UCSD-AML1 (cell line): ENCODE measurements at regions not wholly inside any gene's neighbourhood (a gene's known extent, or its start where the extent isn't known, plus 50 kb on each side); places are given as distances from the start of the nearest gene placed in this dataset.
"Not testable (repeated sequence)": the region's sequence is repeated elsewhere in the genome, so short reads cannot be mapped to it uniquely, and the experiment has no call there.

Source experiments
- DNase-seq: peaks from one replicate; lab custom pipeline; 2025; ENCODE audit not compliant: unreplicated experiment; lab: John Stamatoyannopoulos, UW

DNA sequence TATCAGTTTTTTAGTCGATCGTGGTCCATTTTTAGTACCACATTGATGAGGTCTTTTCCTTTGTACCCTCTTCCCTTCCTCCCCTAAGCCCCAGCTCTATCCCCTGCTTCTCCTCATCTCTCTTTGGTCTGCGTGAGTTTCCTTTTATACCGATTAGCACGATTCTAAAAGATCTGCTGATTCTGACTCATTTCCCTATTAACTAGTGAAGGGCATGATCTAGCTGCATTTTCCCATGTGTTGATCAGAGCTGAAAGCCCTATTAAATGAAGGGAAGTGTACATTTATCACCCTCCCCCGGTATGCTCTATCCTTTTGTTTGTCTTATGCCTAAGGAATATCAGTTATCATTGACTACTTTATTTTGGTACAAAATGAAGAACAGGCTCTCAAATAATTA is 181.7 kb upstream of the NPY2R start:
- no peak for DNase-seq

DNA sequence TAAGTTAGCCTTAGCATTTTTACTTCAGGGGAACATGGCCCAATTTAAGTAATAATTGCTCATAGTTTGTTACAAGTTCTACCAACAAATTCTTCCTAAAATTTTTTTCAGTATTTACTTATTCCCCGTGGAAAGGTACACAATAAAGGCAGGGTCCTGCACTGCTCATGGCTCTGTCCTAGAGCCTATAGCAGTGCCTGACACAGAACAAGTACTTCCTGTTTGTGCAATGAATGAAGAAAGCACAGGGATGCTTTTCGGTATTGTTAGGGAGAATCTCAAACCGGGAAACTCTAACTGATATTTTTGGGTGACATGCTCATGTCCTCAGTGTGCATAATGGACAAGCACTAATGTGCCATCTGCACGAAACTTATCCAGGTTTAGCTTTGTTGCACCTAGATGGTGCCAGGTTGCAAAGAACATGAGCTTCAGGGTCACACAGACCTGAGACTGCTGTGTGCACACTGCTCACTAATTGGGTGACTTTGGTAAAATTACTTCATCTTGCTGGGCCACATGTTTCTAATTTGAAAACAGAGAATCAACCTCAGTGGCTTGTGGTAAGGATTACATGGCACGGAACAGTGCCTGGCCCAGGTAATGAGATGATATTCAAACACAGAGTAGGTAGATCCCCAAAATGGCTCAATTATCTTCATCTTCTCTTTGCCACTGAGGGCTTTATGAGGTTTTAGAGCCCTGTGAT is 175.8 kb upstream of the NPY2R start:
- DNase-seq = no peak

DNA sequence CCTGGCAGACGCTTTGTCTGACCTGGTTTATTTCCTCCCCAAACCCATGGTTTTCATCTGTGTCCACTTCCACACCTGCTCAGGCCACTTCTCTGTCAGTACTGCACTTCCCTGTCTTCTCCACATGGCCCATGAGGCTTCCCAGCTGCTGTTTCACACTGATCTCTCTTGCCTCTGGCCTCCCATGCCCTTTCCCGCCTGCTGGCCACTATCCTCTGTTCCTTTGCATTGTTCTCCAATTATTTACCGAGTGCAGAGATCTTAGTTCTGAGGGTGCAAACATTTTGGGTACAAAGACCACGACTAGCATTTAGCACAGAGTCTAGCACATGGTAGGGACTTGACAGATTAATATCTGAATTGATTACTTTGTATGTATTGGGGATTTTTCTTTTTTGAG is 174.8 kb upstream of the NPY2R start:
- no peak for DNase-seq

DNA sequence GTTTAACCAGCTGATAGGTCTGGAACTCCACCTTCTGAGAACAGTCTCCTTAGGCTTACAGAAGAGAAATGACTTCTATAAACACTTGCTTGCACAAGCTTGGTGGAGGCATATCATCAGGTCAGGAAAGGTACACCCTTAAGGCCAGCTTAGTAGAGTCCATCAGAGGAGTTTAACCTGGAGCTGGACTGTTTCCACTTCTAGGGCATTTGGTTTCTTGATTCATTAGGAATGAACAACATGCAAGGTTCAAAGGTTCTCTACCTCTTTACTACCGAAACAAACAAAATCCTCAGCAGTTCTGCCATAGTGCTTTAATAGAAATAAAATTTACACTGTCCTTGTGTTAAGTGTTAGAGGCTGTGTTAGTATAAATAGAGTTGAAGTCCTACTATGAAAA is 171.4 kb upstream of the NPY2R start:
- no peak for DNase-seq

DNA sequence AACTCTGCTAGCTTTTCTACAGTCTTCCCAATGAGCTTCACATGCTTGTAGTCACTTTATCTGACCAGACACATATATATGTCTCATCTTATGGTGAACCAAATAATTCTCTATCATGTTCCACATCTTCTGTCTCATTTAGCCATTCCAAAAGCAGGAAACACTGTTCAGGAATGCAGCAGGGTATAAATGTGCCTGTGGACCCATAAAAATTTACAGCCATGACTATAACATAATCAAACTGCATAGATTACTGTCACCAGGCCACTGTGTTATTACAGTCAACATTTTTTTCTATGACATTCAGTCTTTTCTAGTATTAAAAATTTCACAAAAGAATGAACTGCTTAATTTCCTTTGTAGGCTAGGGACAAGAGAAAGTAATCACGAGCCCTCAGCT is 170.0 kb upstream of the NPY2R start:
- DNase-seq = no peak

DNA sequence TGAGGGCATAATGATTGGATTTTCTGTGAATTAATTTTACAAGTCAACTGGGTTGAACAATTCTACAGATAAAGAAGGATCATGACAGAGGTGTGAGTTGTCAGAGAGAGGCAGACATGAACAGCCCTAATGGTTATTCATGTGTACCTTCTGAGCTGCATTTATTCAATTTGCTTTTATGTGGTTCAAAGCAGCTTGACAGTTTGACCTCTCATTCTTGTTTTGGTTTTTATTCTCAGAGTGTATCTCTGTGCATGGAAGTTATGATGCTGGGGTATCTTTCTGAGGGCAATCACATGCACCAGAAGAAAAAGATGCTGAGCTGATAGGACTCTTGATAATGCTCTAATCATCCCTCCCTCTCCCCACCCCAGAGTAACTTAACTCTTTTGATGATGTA is 169.3 kb upstream of the NPY2R start:
- DNase-seq = no peak

DNA sequence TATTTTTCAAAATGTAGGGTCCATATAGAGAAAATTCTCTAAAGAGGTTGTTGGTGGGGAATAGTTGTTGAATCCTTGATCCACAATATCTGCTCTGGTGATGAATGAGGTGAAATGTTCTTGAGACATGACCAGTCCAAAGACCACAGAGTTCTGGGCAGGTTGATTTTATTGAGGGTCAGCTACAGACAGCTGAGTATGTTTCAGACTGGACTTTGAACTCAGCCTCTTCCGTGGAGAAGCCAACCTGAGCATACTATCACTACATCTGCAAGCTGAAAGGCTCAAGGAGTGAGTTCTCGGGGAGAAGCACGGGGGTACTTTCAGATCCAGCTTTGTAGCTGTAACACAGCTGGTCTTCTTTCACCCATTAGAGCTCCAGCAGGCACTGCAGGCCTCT is 168.4 kb upstream of the NPY2R start:
- DNase-seq = no peak

DNA sequence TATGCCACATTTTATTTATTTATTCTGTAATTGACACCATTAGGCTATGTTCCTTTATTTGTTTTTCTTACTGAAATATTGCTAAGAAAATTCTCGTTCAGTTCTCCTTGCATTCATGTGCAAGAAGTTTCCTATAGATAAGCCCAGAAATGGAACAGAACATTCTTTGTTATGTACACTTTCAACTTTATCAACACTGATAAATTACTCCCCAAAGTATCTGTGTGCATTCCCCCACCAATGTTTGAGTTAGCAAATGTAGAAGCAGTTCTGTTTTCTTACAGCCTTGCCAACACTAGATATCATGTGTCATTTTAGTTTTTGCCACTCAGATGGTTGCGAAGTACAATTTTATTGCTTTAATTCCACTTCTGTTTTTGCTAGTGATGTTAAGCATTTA is 166.4 kb upstream of the NPY2R start:
- DNase-seq = no peak

DNA sequence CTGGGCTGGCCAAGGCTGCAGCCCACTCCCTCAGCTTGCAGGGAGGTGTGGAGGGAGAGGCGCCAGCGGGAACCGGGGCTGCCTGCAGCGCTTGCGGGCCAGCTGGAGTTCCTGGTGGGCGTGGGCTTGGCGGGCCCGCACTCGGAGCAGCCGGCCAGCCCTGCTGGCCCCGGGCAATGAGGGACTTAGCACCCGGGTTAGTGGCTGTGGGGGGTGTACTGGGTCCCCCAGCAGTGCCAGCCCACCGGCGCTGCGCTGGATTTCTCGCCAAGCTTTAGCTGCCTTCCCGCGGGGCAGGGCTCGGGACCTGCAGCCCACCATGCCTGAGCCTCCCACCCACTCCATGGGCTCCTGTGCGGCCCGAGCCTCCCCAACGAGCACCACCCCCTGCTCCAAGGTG is 164.2 kb upstream of the NPY2R start:
- DNase-seq = not testable (repeated sequence)

DNA sequence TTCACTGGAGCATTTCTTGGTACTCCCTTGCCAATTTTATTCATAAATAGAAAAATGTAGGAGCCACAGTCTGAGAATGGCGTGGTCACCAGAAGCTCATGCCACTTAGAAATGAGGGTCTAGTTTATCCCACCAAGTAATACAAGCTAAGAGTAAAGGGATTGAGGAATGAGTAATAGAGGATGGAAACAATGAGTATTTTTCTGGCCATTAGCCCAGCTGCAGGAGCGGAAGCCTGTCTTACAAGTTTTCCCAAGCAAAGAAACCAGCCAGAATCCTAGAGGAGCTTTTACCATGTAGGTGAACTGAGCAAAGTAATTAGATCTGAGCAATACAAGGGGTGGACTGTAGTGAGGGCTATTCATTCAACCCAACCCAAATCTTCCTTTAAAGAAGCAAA is 160.7 kb upstream of the NPY2R start:
- no peak for DNase-seq

DNA sequence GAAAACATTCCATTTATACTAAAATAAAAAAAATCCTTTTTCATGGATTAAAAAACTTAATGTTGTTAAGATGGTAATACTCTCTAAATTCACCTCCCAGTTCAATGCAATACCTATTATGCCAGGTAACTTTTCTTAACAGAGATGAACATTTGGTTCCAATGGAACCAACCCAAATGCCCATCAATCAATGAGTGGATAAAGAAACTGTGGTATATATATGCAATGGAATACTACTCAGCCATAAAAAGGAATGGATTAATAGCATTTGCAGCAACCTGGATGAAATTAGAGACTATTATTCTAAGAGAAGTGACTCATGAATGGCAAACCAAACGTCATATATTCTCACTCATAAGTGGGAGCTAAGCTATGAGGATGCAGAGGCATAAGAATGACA is 154.4 kb upstream of the NPY2R start:
- not testable (repeated sequence) for DNase-seq

DNA sequence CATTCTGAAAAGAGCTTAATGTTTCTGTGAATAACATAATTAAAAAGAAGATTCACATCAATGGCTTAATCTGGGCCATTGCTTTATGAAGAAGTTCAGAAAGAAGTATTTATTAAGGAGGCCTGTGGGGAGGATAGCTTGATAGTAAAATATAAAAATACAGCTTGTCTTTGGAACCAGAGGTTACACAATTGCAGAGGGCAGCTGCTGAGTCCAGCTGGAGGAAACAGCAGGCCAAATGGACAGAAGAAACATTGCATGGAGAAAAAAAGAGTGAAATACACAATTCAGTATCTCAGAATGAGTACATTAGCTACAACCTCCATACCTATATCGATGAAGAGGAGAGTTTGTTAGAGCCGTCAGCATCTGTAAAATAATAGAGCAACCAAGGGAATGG is 148.0 kb upstream of the NPY2R start:
- DNase-seq = no peak

DNA sequence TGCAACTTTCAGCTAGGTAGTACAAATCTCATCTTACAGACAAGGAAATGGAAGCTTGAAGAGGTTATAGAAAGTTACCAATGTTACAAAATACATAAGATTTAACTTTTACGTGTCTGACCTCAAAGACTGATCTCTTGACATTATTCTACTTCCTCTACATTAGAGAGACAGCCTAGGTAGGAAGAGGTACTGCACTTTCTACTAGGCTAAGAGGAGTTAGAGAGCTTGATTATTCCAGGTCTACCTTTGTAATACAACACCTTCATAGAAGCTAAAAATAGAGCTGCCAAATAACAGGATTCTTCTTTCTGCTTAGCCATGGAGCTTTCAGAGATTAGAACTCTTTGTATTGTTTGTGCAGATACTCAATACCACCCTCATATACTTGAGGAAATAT is 147.6 kb upstream of the NPY2R start:
- DNase-seq = no peak

DNA sequence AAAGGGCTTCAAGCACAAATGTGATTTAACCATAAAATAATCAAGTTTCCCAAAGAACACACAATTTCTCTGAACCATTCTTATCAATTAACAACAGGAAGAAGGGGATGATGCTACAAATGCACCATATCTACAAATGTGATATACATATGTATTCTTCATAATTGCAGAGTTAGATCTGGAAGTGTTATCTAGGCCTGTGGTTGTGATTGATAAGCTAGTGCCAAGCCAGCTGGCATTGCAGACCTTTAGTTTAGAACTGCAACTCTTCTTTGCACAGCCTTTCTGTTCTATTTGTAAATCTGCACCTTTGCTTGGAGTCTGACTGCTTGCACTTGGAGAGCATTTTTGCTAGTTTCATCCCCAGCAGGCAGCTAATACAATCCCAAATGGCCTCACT is 145.5 kb upstream of the NPY2R start:
- no peak for DNase-seq

DNA sequence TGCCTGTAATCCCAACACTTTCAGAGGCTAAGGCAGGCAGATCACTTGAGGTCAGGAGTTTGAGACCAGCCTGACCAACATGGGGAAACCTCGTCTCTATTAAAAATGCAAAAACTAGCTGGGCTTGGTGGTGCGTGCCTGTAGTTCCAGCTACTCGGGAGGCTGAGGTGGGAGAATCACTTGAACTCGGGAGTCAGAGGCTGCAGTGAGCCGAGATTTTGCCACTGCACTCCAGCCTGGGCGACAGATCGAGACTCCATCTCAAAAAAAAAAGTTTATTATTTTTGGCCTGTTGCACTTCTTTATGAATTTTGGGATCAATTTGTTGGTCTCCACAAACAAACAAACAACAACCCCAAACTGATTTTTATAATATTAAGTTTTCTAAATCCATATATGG is 143.5 kb upstream of the NPY2R start:
- DNase-seq = not testable (repeated sequence)

DNA sequence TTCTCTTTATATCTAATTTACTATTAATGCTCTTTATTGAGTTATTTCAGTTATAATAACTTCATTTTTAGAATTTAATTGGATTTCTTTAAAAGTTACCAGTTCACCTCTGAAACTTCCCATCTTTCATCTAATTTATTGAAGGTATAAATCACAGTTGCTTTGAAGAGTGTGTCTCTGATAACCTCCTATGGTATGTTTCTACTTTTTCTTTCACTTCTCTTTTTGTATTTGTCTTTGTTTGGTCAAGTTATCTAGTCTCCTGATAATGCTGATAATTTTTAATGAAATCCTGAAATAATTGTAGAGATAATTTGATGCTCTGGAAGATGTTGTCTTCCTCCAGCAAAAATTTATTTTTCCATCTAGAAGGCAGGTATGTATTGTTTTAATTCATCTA is 141.6 kb upstream of the NPY2R start:
- no peak for DNase-seq

DNA sequence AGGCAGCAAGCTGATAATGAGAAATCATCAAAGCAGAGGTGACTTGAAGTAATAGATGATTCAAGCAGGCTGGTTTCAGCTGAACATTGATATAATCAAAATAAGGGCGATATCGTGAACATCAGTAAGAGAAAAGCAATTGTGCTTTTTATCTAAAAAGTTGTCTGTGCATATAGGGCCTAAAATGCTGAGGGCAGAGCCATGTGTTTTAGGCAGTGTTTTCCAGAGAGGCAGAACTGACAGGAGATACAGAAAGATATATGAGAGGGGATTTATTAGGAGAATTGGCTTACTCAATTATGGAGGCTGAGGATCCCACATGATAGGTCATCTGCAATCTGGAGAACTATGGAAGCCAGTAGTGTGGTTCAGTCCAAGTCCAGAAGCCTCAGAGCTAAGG is 136.5 kb upstream of the NPY2R start:
- no peak for DNase-seq

DNA sequence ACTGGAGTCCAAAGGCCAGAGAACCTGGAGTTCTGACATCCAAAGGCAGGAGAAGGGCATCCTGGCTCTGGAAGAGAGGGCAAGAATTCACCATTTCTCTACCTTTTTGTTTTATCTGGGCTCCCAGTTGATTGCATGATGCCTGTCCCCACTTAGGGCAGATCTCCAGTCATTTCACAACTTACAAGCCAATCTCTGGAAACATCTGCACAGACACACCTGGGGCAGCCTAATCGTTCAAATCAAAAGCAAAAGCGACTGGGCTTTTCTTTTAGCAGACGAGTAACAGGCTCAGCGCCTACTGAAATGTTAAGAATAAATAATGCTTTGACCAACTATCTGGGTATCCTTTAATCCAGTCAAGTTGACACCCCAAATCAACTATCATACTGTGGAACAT is 136.0 kb upstream of the NPY2R start:
- no peak for DNase-seq

DNA sequence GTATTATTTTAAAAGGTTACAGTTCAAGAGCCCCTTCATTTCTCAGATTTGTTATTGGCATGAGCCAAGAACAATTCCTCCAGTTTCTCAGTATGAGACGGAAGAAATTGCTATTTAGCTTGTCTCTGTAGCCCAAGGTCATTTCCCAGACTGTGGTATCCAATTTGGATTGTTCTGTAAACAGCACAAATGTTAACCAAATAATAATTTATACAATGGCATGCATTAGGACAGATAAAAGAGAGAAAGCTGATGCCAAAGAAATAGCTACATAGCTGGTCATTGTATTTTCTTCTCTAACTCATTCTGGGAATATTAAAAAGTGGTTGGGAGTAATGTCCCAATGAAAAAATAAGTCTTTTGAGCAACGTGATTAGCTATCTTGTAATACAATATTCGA is 134.6 kb upstream of the NPY2R start:
- DNase-seq = no peak

DNA sequence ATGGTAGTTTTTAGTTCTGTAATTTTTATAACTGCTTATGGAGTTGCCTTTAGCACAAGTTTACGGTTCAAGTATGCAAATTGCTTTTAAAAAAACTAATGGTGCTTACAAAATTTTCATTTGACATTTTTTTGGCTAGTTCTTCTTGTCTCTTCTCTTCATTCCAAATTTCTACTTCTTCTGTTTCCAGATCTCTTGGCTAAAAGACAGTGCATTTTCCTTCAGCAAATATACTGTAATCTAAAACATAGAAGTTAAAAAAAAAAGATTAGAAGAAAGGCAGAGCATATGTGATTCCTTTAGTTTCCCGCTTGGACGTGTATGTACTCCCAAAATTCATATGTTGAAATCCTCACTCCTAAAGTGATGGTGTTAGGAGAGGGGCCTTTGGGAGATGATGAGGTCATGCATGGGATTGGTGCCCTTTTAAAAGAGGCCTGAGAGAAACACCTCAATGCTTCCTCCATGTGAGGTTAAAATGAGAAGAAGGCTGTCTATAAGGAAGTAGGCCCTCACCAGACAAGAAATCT is 132.1 kb upstream of the NPY2R start:
- no peak for DNase-seq

DNA sequence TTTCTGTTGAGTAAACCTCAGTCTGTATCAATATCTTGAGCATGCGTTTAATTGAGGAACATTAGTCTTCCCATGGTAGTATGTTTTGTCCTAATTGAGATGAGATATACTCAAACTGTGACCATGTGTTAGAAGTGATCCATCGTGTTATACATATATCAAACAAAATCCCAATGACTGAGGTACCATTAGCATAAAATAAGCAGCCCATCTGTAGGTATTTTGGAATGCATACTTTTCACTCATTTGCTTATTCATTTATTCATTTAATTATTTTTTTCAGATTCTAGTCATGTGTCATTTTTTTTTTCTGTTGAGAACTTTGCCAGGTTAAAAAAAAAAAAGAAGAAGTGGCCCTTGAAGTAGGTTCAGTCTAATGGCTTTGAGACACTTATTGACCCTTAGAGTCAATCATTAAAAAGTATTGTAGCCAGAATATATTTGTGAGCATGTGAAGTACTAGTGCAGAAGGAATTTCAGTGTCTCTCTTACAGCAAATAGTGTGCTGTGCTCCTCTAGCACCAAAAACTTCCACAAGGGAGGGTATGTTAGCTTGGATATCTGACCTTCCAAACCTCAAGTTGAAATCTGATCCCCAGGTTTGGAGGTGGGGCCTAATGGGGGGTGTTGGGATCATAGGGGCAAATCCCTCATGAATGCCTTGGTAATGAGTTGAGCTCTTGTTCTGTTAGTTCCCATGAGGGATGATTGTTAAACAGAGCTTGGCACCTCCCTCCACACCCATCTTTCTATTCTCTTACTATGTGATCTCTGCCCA is 130.8 kb upstream of the NPY2R start:
- DNase-seq = no peak

DNA sequence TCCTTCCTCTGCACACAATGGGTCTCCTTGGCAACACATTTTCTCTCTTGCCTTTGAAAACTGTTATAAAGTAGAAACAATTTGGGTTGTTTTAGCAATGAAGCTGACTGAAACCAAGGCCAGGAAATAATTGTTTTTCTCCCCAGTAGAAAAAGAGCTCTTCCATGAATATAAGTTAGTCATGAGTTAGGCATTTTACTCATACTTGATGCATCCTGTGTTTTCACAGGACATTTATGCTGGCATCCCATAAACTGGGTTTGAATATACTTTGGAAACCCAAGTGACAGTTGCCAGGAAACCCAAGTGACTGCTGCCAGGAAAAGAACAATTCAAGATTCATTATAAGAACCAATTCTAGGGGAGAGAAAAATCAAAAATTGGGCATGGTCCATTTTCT is 128.6 kb upstream of the NPY2R start:
- DNase-seq = no peak

DNA sequence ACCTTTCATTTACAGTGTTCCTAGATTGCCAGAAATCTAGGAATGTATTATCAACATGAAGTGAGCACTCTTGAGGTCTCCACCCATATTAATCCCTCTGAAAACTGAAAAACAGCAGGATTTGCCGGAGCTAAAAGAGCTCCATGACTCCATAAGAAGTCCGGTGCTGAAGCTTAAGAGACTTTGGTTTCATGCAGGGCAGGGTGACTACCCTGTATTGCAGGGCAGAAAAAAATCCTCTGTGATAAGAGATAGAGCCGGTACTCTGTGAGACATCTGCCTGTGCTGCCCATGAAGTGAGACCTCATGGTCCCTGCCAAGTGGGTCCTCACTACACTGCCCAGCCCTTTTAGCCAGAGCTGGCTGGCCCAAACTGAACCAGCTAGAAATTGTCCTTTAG is 127.2 kb upstream of the NPY2R start:
- no peak for DNase-seq
